ENCODE measurements at regions not wholly inside any gene's neighbourhood (a gene's known extent, or its start where the extent isn't known, plus 50 kb on each side); places are given as distances from the start of the nearest gene placed in this dataset.

DNA sequence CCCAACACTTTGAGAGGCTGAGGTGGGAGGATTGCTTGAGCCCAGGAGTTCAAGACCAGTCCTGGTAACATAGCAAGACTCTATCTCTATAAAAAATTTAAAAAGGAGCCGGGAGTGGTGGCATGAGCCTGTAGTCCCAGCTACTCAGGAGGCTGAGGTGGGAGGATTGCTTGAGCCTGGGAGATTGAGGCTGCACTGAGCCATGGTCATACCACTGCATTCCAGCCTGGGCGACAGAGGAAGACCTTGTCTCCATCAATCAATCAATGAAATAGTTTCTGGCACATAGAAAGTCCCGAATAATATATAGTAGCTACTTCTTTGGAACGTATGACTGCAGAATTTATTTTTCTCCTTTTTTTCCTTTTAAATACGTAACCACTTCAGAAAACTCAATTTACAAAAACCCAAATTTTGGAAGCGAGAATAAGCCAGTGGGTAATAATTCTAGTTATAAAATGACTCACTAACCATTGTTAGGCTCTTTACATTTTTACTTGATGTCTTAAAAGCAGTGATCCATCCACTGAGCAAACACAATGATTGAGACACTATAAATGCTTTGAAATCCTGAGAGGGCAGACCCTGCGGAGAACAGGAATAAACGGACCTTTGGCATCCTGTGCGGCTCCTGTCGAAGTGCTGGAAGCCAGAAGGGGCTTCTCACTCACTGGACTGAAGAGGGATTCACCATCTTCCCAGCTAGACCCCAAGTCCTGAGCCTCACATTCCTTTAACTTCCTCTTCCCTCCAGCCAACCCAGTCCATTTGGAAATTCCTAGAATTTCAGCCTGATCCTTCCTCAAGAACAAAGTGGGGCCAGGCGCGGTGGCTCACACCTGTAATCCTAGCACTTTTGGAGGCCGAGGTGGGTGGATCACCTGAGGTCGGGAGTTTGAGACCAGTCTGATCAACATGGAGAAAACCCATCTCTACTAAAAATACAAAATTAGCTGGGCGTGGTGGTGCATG lies 68.4 kb upstream of the MFGE8 start:
- TF ChIP-seq, protein P1, sequence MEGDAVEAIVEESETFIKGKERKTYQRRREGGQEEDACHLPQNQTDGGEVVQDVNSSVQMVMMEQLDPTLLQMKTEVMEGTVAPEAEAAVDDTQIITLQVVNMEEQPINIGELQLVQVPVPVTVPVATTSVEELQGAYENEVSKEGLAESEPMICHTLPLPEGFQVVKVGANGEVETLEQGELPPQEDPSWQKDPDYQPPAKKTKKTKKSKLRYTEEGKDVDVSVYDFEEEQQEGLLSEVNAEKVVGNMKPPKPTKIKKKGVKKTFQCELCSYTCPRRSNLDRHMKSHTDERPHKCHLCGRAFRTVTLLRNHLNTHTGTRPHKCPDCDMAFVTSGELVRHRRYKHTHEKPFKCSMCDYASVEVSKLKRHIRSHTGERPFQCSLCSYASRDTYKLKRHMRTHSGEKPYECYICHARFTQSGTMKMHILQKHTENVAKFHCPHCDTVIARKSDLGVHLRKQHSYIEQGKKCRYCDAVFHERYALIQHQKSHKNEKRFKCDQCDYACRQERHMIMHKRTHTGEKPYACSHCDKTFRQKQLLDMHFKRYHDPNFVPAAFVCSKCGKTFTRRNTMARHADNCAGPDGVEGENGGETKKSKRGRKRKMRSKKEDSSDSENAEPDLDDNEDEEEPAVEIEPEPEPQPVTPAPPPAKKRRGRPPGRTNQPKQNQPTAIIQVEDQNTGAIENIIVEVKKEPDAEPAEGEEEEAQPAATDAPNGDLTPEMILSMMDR (IDR thresholded peaks at IDR 0.05; ENCODE audit: borderline replicate concordance, insufficient read depth, low read depth, low read length) = no peak

DNA sequence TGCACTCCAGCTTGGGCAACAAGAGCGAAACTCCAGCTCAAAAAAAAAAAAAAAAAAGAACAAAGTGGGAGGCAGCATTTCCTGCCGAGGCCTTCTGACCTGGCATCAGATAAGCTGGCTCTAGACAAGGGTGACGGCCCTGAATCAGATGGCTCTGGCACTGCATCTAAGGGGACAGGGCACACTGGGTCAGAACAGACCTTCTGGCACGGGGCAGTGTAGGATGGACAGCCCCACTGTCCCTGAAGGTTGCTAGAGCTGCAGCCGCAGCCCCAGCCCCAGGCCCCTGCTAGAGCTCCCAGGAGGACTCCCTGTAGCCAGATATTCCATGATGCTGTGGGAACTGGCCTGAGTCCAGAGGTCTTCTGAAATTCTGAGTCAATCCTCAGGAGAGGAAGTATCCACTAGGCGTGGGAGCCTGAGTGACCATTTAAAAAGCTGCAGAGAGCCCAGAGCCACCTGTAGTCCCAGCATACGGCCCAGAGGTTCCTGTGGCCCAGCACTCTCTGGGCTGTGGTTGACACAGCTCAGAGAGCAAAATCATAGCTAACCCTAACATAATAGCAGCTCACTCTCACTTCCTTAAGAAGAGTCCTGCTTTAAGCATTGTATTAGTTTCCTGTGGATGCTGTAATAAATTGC lies 69.2 kb upstream of the MFGE8 start:
- H3K4me3 ChIP-seq (ENCODE audit: low read depth, low read length) = no peak overlapping the region
- TF ChIP-seq, protein P1 (IDR thresholded peaks at IDR 0.05; ENCODE audit: borderline replicate concordance, insufficient read depth, low read depth, low read length) = no peak

More for the DNA sequence above, 68.4 kb upstream of the MFGE8 start:
- no peak overlapping the region for H3K4me3 ChIP-seq (ENCODE audit: low read depth, low read length)

DNA sequence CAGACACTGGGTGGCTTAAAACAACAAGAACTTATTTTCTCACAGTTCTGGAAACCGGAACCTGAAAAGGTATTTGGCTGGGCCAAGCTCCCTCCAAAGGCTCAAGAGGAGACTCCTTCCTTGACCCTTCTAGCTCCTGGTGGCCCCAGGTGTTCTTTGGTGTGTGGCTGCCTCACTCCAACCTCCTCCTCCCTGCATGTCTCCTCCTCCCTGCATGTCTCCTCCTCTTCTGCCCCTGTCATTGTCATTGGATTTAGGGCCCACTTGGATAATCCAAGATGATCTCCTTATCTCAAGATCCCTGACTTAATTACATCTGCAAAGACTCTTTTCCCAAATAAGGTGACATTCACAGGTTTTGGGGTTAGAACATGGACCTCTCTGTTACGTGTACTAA lies 69.8 kb upstream of the MFGE8 start:
- TF ChIP-seq, protein P1 (IDR thresholded peaks at IDR 0.05; ENCODE audit: borderline replicate concordance, insufficient read depth, low read depth, low read length) = no peak
- no peak overlapping the region for H3K4me3 ChIP-seq (ENCODE audit: low read depth, low read length)

DNA sequence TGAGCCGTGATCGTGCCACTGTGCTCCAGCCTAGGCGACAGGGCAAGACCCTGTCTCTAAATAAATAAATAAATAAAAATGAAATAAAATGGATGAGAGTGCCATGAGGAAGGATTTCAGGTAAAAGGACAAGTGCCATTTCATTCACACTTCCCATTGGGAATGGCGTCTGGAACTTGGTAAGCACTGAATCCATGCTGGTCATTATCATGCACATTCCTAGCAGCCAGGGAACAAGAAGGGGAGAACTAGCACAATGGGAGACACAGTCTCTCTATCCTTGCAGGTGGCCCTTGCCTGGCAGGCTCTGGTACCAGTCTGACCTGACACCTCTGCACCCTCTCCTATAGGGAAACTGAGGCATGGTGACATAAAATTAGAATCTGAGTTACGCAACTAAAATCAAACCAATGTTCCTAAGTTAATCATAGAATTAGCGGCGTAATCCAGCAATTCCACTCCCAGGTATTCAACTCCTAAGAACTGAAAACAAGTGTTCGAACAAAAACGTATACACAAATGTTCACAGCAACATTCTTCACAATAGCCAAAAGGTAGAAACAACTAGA lies 70.8 kb upstream of the MFGE8 start:
- no peak overlapping the region for H3K4me3 ChIP-seq (ENCODE audit: low read depth, low read length)
- TF ChIP-seq, protein P1 (IDR thresholded peaks at IDR 0.05; ENCODE audit: borderline replicate concordance, insufficient read depth, low read depth, low read length) = no peak

DNA sequence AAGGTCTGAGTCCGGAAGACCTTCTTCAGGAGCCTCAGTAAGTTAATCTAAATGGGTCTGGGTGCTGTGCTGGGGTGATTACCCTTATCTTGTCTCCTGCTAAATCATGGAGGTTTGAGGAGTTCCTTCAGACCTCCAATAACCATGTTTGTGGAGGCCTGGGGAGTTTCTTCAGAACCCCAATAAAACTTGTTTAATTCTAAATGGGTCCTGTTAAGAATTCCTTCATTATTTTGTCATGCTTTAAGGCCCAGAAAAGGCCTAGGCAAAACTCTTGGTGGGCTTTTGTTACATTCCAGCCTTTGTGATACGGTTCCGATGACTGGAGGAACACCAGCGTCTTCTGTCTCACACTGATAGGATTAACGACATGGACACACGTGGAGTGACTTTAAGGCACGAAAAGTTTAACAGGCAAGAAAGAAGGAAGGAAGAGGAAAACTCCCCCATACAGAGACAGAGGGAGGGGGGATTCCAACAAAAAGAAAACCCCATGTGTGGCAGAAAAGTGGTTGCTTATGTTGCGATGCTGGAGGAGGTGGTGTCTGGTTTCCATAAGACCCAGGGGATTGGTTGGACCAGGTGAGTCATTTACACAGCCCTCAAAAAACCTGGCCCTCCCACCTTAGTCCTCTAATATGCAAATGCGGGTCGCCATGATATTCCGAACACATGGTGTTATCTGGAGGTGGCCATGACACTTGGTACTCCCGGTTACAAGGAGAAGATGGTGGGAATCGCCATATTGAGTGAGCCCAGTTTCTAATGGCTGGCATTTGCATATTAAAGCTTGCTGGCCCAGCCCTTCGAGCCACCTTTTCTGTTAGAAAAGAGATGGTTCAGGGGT lies 72.6 kb upstream of the MFGE8 start:
- TF ChIP-seq, protein P1 (IDR thresholded peaks at IDR 0.05; ENCODE audit: borderline replicate concordance, insufficient read depth, low read depth, low read length) = no peak
- H3K4me3 ChIP-seq (ENCODE audit: low read depth, low read length) = no peak overlapping the region

DNA sequence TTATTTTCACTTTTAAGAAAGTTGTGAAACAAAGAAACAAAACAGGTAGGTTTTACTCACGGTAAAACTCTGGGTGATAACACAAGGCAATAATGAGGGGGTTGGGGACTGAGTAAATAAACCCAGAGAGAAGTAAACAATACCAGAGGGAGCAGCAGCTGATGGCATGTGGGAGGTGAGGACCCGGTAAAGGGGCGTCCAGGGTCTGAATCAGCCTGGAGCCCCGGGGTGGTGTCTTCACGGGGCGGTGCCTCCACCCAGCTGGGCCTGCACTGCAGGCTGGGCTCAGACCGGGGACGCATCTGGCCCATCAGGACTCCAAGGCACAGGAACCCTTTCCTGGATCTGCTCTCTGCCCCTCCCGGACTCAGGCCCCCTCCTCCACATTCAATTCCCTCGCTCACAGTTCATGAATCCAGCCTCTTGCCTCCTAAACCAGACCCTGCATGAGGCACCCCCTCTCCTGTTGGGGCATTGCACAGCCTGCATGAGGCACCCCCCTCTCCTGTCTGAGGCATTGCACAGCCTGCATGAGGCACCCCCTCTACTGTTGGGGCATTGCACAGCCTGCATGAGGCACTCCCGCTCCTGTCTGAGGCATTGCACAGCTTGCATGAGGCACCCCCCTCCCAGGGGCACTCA lies 73.9 kb upstream of the MFGE8 start:
- TF ChIP-seq, protein P1 (IDR thresholded peaks at IDR 0.05; ENCODE audit: borderline replicate concordance, insufficient read depth, low read depth, low read length) = no peak

More for the DNA sequence above, 73.9 kb upstream of the MFGE8 start:
- H3K4me3 ChIP-seq (ENCODE audit: low read depth, low read length) = no peak overlapping the region

Measured in GM12875 (cell line).